Duodenal mucosa (tissue), 2 donors: ENCODE measurements at regions not wholly inside any gene's neighbourhood (a gene's known extent, or its start where the extent isn't known, plus 50 kb on each side); places are given as distances from the start of the nearest gene placed in this dataset.

ENCODE experiments used
- H3K27ac ChIP-seq: one replicate; pipeline ENCODE4 v1.7.0; 2013; ENCODE audit warnings: low read depth, low read length
- H3K27me3 ChIP-seq, 2 donors: one replicate each; pipeline ENCODE4 v1.7.0; 2013; ENCODE audit warnings: low read length in 2 of 2, control low read depth in 1 of 2; ENCODE audit not compliant: insufficient read depth in 2 of 2, control insufficient read depth in 1 of 2
- H3K36me3 ChIP-seq, 2 donors: one replicate each; pipeline ENCODE4 v1.7.0; 2013; ENCODE audit warnings: low read length in 2 of 2, control low read depth in 1 of 2; ENCODE audit not compliant: insufficient read depth in 2 of 2, control insufficient read depth in 1 of 2
- H3K4me1 ChIP-seq, 2 donors: one replicate each; pipeline ENCODE4 v1.7.0; 2013; ENCODE audit warnings: low read length in 2 of 2, control low read depth in 1 of 2; ENCODE audit not compliant: insufficient read depth in 2 of 2, control insufficient read depth in 1 of 2
- H3K4me3 ChIP-seq, 2 donors: one replicate each; pipeline ENCODE4 v1.7.0; 2013; ENCODE audit warnings: low read length in 2 of 2, low read depth in 1 of 2
- H3K9ac ChIP-seq, 2 donors: one replicate each; pipeline ENCODE4 v1.7.0; 2013; ENCODE audit warnings: low read length in 2 of 2, low read depth in 1 of 2
- H3K9me3 ChIP-seq, 2 donors: one replicate each; pipeline ENCODE4 v1.7.0; 2013; ENCODE audit warnings: low read length in 2 of 2, control low read depth in 1 of 2; ENCODE audit not compliant: control insufficient read depth in 1 of 2

DNA sequence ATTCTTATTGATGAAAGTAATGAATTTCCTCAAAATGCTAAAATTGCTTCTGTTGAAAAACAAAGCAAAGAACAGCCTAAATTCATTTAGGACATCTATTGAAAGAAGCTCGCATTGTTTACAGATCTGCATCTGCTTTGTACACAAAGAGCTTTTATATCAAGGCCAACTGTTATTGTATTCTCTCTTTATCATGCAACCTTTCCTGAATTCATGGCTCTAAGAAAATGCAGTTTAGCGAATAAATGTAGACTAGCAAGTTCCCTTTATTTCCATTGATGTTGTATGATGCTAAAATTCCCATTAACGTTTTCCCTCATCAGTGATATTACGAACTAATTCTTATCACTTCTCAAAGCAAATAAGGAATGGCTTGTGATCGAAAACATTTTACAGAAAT is 446.3 kb downstream of the MID1IP1 start:
- Histone ChIP-seq H3K9ac (no peak overlapping the region), H3K36me3 (no peaks in the 10 kb centered on the region), H3K9me3 (no peaks in the 10 kb centered on the region), H3K27ac (no peak overlapping the region), H3K27me3 (no peaks in the 10 kb centered on the region), H3K4me1 (no peaks in the 10 kb centered on the region), H3K4me3 (no peak overlapping the region)

DNA sequence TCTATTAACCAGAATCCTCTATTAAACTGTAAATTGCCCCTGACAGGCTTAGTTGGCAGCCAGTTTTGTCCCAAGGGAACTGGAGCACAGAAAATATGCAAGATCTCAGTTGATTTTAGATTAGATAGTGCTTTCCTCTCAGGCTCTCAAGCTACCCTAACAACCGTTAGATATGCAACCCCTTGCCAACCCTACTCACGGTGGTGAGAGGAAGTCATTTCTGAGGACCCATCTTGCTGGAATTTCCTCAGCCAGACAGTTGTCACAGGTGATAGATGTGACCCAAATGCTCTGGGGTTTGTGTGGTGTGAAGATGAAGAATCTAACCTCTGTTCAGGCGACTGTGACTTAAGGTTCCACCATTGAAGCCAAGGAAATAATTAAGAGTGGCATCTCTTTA is 447.1 kb downstream of the MID1IP1 start:
- Histone ChIP-seq H3K27me3 (no peaks in the 10 kb centered on the region), H3K9ac (no peak overlapping the region), H3K9me3 (no peaks in the 10 kb centered on the region), H3K36me3 (no peaks in the 10 kb centered on the region), H3K27ac (no peak overlapping the region), H3K4me1 (no peaks in the 10 kb centered on the region), H3K4me3 (no peak overlapping the region)

DNA sequence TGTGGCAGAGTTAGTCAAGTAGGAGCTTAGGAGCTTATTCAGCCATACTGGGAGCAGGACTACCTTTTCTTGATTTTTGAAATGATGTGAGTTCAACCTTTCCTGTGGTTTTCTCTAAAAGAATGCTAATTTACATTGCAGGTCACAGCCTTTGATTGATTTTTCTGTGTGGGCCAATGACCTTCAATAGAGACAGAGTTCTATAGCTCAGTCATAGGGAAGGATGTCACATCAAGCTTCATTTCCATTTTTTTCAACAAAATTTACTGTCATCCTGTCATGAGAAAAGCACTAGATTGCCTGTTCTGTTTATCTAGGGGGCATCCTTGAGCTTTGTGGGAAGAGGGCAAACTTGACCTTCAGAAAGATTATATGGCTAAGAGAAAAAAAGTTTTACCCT is 448.7 kb downstream of the MID1IP1 start:
- Histone ChIP-seq H3K4me3 (no peak overlapping the region), H3K4me1 (no peaks in the 10 kb centered on the region), H3K36me3 (no peaks in the 10 kb centered on the region), H3K9me3 (no peaks in the 10 kb centered on the region), H3K9ac (no peak overlapping the region), H3K27ac (no peak overlapping the region), H3K27me3 (no peaks in the 10 kb centered on the region)

DNA sequence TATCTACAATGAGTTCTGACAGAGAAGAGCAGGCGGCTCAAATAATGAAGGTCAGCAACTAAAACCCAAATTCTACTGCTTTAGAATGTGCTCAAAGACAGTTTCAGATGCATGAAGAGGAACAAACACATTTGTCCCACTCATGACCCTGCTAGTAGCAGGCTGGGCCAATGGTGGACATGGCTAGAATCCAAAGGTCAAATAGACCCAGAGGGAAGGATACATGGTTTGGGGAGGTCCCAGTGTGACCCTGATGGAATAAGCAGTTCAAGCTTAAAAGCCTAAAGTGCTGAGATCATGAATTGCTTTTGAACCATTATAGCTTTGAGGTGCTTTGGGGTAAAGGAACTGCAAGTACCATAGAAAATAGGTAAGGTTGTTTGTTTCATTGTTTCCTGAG is 450.7 kb downstream of the MID1IP1 start:
- H3K36me3 ChIP-seq = no peaks in the 10 kb centered on the region
- no peaks in the 10 kb centered on the region for H3K27me3 ChIP-seq
- no peak overlapping the region for H3K27ac ChIP-seq
- H3K9me3 ChIP-seq = no peaks in the 10 kb centered on the region
- no peaks in the 10 kb centered on the region for H3K4me1 ChIP-seq
- no peak overlapping the region for H3K9ac ChIP-seq
- H3K4me3 ChIP-seq = no peak overlapping the region

DNA sequence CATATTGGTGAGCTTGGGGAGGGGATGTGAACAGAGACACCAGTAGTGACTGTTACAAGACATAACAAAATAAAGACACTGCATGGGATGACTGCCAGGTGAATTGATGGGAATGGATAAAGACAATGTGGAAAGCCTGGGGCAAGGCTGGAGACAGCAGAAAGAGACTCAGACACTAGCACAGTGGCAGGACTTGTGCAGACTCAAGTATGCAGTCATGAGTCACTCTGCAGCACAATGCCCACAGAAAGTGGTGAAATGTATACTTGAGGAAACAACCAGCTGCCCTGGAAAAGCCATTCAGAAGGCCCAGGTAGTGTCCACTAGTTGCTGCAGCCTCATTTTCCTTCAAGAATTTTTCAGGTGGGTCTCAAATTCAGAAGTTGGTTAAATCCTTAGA is 452.3 kb downstream of the MID1IP1 start:
- Histone ChIP-seq H3K9ac (no peak overlapping the region), H3K36me3 (no peaks in the 10 kb centered on the region), H3K4me1 (no peaks in the 10 kb centered on the region), H3K9me3 (no peaks in the 10 kb centered on the region), H3K4me3 (no peak overlapping the region), H3K27ac (no peak overlapping the region), H3K27me3 (no peaks in the 10 kb centered on the region)

DNA sequence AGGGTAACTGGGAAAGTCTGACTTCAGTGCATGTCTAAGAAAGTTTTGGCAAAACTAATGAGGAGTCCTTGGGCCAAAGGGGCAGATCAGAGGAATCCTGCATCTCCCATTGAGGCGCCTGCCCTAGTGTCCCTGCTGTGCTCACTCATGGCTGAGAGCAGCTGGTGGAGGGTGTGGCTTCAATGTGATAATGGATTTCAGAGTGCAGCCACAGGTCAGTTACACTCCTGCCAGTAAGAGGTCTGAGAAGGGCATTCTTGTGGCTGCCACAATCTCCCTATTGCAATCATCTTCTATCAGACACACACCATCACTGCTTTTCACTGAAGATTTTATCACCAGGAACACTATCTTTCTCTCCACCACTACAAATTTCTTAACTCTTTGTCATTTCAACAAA is 457.1 kb downstream of the MID1IP1 start:
- no peaks in the 10 kb centered on the region for H3K4me1 ChIP-seq
- H3K27ac ChIP-seq = no peak overlapping the region
- H3K9ac ChIP-seq = no peak overlapping the region
- H3K4me3 ChIP-seq = no peak overlapping the region
- H3K27me3 ChIP-seq = no peaks in the 10 kb centered on the region
- H3K36me3 ChIP-seq = no peaks in the 10 kb centered on the region
- no peaks in the 10 kb centered on the region for H3K9me3 ChIP-seq

DNA sequence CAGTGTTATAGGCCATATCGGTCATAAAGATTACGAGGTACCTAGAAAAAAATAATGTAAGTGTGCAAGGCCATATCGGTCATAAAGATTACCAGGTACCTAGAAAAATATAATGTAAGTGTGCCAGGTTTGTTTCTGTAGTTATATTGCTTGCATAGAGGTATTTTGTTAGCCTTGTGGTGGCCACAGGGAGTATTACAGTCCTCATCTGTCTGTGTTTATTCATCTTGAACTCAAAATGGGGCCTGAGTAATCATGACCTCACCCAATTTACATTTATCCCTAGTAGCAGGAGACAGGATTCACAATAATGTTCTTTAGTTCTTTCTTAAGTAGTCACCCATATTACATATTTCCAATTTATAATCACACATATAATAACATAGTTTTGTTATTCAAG is 459.7 kb downstream of the MID1IP1 start:
- no peak overlapping the region for H3K27ac ChIP-seq
- H3K4me1 ChIP-seq = no peaks in the 10 kb centered on the region
- H3K9ac ChIP-seq = no peak overlapping the region

DNA sequence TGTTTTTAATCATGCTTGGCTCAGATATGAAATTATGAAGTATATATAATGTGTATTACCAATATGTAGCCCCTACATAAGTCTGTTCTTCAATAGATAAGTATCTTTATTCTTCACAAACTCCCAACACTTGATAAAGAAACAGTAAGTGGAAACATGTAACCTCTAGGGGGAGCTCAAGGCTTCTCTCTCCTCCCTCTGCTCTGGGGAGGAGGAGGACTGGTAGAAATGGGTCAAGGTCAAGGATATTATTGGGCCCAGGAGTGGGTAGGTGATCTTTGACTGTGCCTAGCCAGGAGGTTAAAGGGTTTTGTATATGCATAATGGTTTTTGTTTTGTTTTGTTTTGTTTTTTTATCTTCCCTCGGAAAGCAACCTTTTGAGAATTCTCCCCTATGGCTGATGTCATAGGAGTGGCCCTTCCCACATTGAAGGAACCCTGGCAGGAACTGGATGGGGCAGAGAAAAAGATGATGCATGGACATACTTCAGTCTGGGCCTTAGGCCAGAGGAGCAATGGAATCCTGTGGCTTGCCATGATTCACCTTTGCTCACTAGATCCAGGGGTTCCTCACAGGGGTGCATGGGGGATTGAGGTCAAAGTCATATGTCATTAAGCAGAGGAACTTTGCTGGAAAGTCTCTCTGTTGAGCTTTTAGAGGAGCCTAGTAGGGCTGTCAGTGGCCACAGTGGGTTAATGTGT is 460.3 kb downstream of the MID1IP1 start:
- Histone ChIP-seq H3K27me3 (no peaks in the 10 kb centered on the region), H3K9ac (no peak overlapping the region), H3K27ac (no peak overlapping the region)

More for the DNA sequence above, 459.7 kb downstream of the MID1IP1 start:
- no peak overlapping the region for H3K4me3 ChIP-seq
- no peaks in the 10 kb centered on the region for H3K9me3 ChIP-seq
- H3K36me3 ChIP-seq = no peaks in the 10 kb centered on the region
- no peaks in the 10 kb centered on the region for H3K27me3 ChIP-seq

DNA sequence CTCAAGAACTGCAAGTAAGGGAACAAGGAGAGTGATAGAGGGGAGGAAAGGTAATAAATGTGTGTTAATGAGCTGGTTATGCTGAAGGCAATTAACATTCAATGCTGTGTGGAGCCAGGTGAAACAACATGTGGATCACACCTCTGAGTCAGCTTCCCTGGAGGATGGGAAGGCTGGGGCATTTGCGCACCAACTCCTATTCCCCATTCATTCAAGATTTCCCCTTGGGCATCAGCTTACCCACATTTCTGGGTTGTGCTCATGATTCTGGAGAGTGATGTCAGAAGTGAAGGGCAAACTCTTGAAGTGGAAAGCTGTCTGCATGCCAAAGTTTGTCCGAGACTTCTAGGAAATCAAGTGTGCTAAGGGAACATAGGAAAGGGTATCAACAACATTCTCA is 461.4 kb downstream of the MID1IP1 start:
- H3K9ac ChIP-seq = no peak overlapping the region
- no peaks in the 10 kb centered on the region for H3K27me3 ChIP-seq
- no peak overlapping the region for H3K27ac ChIP-seq
- H3K9me3 ChIP-seq = no peaks in the 10 kb centered on the region
- no peak overlapping the region for H3K4me3 ChIP-seq
- no peaks in the 10 kb centered on the region for H3K4me1 ChIP-seq
- H3K36me3 ChIP-seq = no peaks in the 10 kb centered on the region

More for the DNA sequence above, 460.3 kb downstream of the MID1IP1 start:
- Histone ChIP-seq H3K36me3 (no peaks in the 10 kb centered on the region), H3K9me3 (no peaks in the 10 kb centered on the region), H3K4me1 (no peaks in the 10 kb centered on the region), H3K4me3 (no peak overlapping the region)

DNA sequence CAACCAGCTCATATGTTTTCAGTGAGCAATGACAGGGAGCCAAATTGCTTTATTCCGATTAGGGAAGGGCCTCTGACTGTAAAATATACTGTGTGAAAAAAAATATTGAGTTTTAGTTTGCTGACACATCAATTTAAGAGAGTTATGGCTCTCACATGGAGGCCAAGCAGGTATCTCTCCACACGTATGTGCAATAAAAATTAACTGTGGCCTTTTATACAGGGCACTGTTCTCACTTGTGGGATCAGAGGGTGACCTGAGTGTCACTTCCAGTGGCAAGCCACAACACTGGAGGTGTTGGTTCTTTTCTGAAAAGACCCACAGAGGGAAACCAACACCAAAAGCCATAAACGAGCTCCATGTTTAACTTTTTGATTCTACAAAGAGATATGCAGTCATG is 462.8 kb downstream of the MID1IP1 start:
- no peak overlapping the region for H3K27ac ChIP-seq
- no peaks in the 10 kb centered on the region for H3K36me3 ChIP-seq
- no peak overlapping the region for H3K4me3 ChIP-seq
- H3K9ac ChIP-seq = no peak overlapping the region
- H3K9me3 ChIP-seq = no peaks in the 10 kb centered on the region
- H3K27me3 ChIP-seq = no peaks in the 10 kb centered on the region
- H3K4me1 ChIP-seq = no peaks in the 10 kb centered on the region

DNA sequence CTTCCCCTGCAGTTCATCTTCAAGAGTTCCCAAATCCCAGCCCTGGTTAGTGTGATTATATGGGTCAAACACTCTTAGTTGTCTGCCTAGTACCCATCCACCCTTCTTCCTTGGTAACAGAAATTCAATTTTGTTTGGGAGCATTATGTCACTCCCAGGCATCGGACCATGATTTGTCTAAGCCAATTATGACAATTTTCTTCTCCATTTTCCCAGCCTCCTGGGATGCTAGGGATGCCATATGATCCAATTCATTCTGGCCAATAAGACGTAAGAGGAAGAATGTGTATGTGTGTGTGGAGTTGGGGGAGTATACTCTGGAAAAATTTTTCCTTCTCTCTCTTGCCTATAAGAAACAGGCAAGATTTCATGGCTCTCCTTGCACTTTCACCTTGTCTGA is 465.9 kb downstream of the MID1IP1 start:
- H3K27me3 ChIP-seq = no peaks in the 10 kb centered on the region
- no peak overlapping the region for H3K9ac ChIP-seq
- no peaks in the 10 kb centered on the region for H3K36me3 ChIP-seq
- no peak overlapping the region for H3K4me3 ChIP-seq
- no peaks in the 10 kb centered on the region for H3K9me3 ChIP-seq
- no peak overlapping the region for H3K27ac ChIP-seq
- H3K4me1 ChIP-seq = no peaks in the 10 kb centered on the region
